ENCODE measurements at regions not wholly inside any gene's neighbourhood (a gene's known extent, or its start where the extent isn't known, plus 50 kb on each side); places are given as distances from the start of the nearest gene placed in this dataset.

GRCh38 chr9:79026316-79026715 lies 545.4 kb upstream of the TLE4 start:
- no peak for TF ChIP-seq CTCF (IDR thresholded peaks at IDR 0.05)
- TF ChIP-seq POLR2AphosphoS5 (IDR thresholded peaks at IDR 0.05), result no peak

All from breast epithelium (tissue), 3 donors.